Neuronal stem cell (in vitro differentiated cells): ENCODE measurements at regions not wholly inside any gene's neighbourhood (a gene's known extent, or its start where the extent isn't known, plus 50 kb on each side); places are given as distances from the start of the nearest gene placed in this dataset.

Experiments
- DNase-seq: peaks from one replicate; pipeline ENCODE4 v3.0.0-alpha.2; 2013; ENCODE audit warnings: low spot score
- H2AFZ ChIP-seq: one replicate; pipeline ENCODE4 v1.6.1; 2013; ENCODE audit warnings: mild to moderate bottlenecking, low read length, inconsistent platforms
- H2AK5ac ChIP-seq: 2 replicates; pipeline ENCODE4 v1.6.1; 2013; ENCODE audit warnings: low read depth, mild to moderate bottlenecking, inconsistent platforms, low read length, moderate library complexity, mixed read lengths
- H2BK120ac ChIP-seq: 2 replicates; pipeline ENCODE4 v1.6.1; 2013; ENCODE audit warnings: low read depth, mild to moderate bottlenecking, inconsistent platforms, low read length, moderate library complexity, mixed read lengths
- H2BK12ac ChIP-seq: one replicate; pipeline ENCODE4 v1.6.1; 2013; ENCODE audit warnings: low read length, inconsistent platforms
- H2BK15ac ChIP-seq: 2 replicates; pipeline ENCODE4 v1.6.1; 2013; ENCODE audit warnings: mild to moderate bottlenecking, low read length, inconsistent platforms, mixed read lengths
- H2BK5ac ChIP-seq: one replicate; pipeline ENCODE4 v1.6.1; 2013; ENCODE audit warnings: inconsistent platforms, mild to moderate bottlenecking, low read length, moderate library complexity
- H3K14ac ChIP-seq: one replicate; pipeline ENCODE4 v1.6.1; 2013; ENCODE audit warnings: low read length, inconsistent platforms
- H3K18ac ChIP-seq: 2 replicates; pipeline ENCODE4 v1.6.1; 2013; ENCODE audit warnings: low read length, inconsistent platforms
- H3K23ac ChIP-seq: 2 replicates; pipeline ENCODE4 v1.6.1; 2013; ENCODE audit warnings: low read depth, mild to moderate bottlenecking, mixed read lengths, low read length, inconsistent platforms; ENCODE audit not compliant: poor library complexity
- H3K27ac ChIP-seq: replicated peaks from 3 replicates; pipeline ENCODE4 v1.5.1; 2013; ENCODE audit warnings: low read length, inconsistent platforms
- H3K27me3 ChIP-seq, 3 experiments: 2 replicates each; pipeline ENCODE4 v1.6.1; 2013; ENCODE audit warnings: low read length in 3 of 3, mild to moderate bottlenecking in 2 of 3, inconsistent platforms in 1 of 3, low read depth in 1 of 3, mixed read lengths in 1 of 3, moderate library complexity in 1 of 3; ENCODE audit not compliant: control insufficient read depth in 3 of 3, insufficient read depth in 3 of 3
- H3K36me3 ChIP-seq, 2 donors: replicated peaks in 1 of 2; 2 replicates each; pipeline ENCODE4 v1.6.1; 2013; ENCODE audit warnings: low read length in 2 of 2; ENCODE audit not compliant: control insufficient read depth in 2 of 2, insufficient read depth in 2 of 2
- H3K4ac ChIP-seq: 2 replicates; pipeline ENCODE4 v1.6.1; 2013; ENCODE audit warnings: inconsistent platforms, mild to moderate bottlenecking, low read length, moderate library complexity
- H3K4me1 ChIP-seq, 2 donors: 1 replicate in 1 of 2; 2 replicates in 1 of 2; pipeline ENCODE4 v1.6.1; 2013; ENCODE audit warnings: low read length in 2 of 2, low read depth in 1 of 2; ENCODE audit not compliant: control insufficient read depth in 2 of 2, insufficient read depth in 1 of 2
- H3K4me2 ChIP-seq: one replicate; pipeline ENCODE4 v1.6.1; 2013; ENCODE audit warnings: mild to moderate bottlenecking, low read length, inconsistent platforms; ENCODE audit not compliant: insufficient read depth, poor library complexity, severe bottlenecking
- H3K4me3 ChIP-seq, 2 donors: 2 replicates each; pipeline ENCODE4 v1.5.1; 2013; ENCODE audit warnings: low read length in 2 of 2, mild to moderate bottlenecking in 2 of 2, inconsistent platforms in 1 of 2, moderate library complexity in 1 of 2
- H3K79me1 ChIP-seq: one replicate; pipeline ENCODE4 v1.6.1; 2013; ENCODE audit warnings: low read depth, mild to moderate bottlenecking, inconsistent platforms, low read length, moderate library complexity
- H3K9ac ChIP-seq: one replicate; pipeline ENCODE4 v1.6.1; 2013; ENCODE audit warnings: mild to moderate bottlenecking, low read depth, low read length, inconsistent platforms; ENCODE audit not compliant: poor library complexity
- H3K9me3 ChIP-seq, 2 donors: replicated peaks in 1 of 2; 2 replicates each; pipeline versions ENCODE3 to v1.6.1; 2013; ENCODE audit warnings: low read length in 2 of 2, mild to moderate bottlenecking in 2 of 2, inconsistent platforms in 1 of 2, low read depth in 1 of 2, mixed read lengths in 1 of 2, moderate library complexity in 1 of 2; ENCODE audit not compliant: control insufficient read depth in 2 of 2, insufficient read depth in 1 of 2
- H4K8ac ChIP-seq: one replicate; pipeline ENCODE4 v1.6.1; 2013; ENCODE audit warnings: low read depth, mild to moderate bottlenecking, inconsistent platforms, low read length, moderate library complexity
- H4K91ac ChIP-seq: one replicate; pipeline ENCODE4 v1.6.1; 2013; ENCODE audit warnings: low read length, low read depth, mild to moderate bottlenecking, inconsistent platforms; ENCODE audit not compliant: poor library complexity
- WGBS, 2 donors: extraction: QIAGEN DNeasy Blood & Tissue Kit; methylation state at CpG; one replicate each; pipeline ENCODE4 v1.1.7; 2013; ENCODE audit warnings: missing lambda C conversion rate in 2 of 2, mixed read lengths in 1 of 2; ENCODE audit not compliant: insufficient read length in 2 of 2, insufficient replicate concordance in 1 of 2; ENCODE audit errors: extremely low coverage in 2 of 2; 5-methylcytosine and 5-hydroxymethylcytosine counted together

GRCh38 chr16:65716737-65717700, 595.2 kb upstream of the CDH11 start:
- H4K8ac ChIP-seq: no peak overlapping the region

DNA sequence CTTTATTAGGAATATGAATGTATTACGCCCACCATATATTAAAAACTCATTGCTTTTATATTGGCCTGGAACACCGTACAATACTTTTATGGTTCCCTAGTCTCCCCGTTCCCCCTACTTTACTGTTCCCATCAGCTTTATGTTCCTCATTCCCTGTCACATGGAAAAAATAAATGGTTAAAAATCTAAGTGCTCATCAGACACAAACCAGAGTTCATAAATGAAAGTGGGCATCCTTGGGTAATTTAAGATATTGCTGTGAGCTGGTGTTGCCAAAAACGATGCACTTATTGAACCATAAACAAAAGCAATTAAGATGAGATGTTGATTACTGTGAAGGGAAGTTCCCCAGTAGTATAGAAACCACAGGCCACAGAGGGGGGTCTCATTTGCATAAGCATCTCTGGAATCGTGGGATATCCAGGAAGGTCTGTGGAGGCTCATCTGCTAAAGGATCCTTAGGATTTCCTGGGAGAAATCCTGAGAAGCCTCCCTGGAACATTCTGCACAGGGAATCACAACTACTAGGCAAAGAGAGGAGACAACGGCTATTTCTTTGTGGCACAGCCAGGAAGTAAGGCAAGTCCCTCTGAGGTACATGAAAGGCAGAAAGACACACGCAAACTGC, 591.4 kb upstream of the CDH11 start:
- Histone ChIP-seq H3K18ac (no peak overlapping the region), H3K14ac (no peak overlapping the region), H3K9me3 (no peaks in the 10 kb centered on the region), H4K8ac (no peak overlapping the region), H3K4me1 (no peaks in the 10 kb centered on the region), H3K79me1 (no peaks in the 10 kb centered on the region), H2AK5ac (no peak overlapping the region), H3K36me3 (no peaks in the 10 kb centered on the region), H3K27ac (no peak overlapping the region), H2BK15ac (no peak overlapping the region), H3K4me2 (no peak overlapping the region), H3K9ac (no peak overlapping the region), H2BK120ac (no peak overlapping the region), H2BK12ac (no peak overlapping the region), H3K27me3 (peaks cover 0 to 2% (median 0%) of the 10 kb centered on the region in 3 experiments), H2BK5ac (no peak overlapping the region), H3K23ac (no peak overlapping the region), H3K4me3 (no peak overlapping the region), H2AFZ (no peak overlapping the region), H3K4ac (no peak overlapping the region), H4K91ac (no peak overlapping the region)
- no CpG with 5 or more reads among the region's 7 CpGs for WGBS, 2 donors
- DNase-seq: no peak

More at GRCh38 chr16:65716737-65717700, 595.2 kb upstream of the CDH11 start:
- Histone ChIP-seq H2AFZ (no peak overlapping the region), H3K9me3 (no peaks in the 10 kb centered on the region), H3K4me1 (no peaks in the 10 kb centered on the region), H3K18ac (no peak overlapping the region), H3K27me3 (peaks cover 0 to 2% (median 0%) of the 10 kb centered on the region in 3 experiments), H2AK5ac (peak overlapping the region; percentile 20), H3K4me3 (no peak overlapping the region), H3K14ac (no peak overlapping the region), H3K9ac (no peak overlapping the region), H3K79me1 (no peaks in the 10 kb centered on the region), H3K4me2 (no peak overlapping the region), H2BK15ac (no peak overlapping the region), H3K36me3 (no peaks in the 10 kb centered on the region), H3K27ac (no peak overlapping the region), H2BK120ac (no peak overlapping the region), H2BK12ac (no peak overlapping the region), H2BK5ac (no peak overlapping the region), H4K91ac (no peak overlapping the region), H3K23ac (no peak overlapping the region), H3K4ac (no peak overlapping the region)
- DNase-seq: no peak
- WGBS, 2 donors: no CpG with 5 or more reads among the region's 8 CpGs

DNA sequence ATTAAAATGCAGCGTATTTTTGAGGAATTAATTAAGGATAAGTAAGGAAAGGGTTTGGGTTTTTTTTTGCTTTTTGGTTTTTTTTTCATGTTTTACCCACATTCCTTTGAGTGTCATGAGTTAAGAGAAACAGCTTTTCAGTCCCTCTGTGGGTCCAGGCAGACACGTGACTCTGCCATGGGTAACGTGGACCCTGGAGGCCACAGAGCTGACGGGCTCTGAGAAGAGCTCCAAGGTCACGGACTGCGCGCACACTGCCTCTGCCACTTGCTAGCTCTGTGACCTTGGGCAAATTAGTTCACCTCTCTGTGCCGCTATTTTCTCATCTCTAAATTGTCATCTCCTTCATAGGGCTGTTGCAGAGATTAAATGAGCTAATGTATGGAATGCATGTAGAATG, 588.2 kb upstream of the CDH11 start:
- Histone ChIP-seq H3K4ac (no peak overlapping the region), H3K4me2 (no peak overlapping the region), H3K14ac (no peak overlapping the region), H2AK5ac (no peak overlapping the region), H3K18ac (peak overlapping the region; percentile 38), H3K27ac (no peak overlapping the region), H3K4me3 (no peak overlapping the region), H3K4me1 (no peaks in the 10 kb centered on the region), H3K79me1 (no peaks in the 10 kb centered on the region), H3K9me3 (no peaks in the 10 kb centered on the region), H4K91ac (no peak overlapping the region), H4K8ac (no peak overlapping the region), H3K9ac (no peak overlapping the region), H2BK5ac (no peak overlapping the region), H3K23ac (no peak overlapping the region), H3K36me3 (no peaks in the 10 kb centered on the region), H2BK120ac (no peak overlapping the region), H2AFZ (no peak overlapping the region), H2BK12ac (no peak overlapping the region), H2BK15ac (no peak overlapping the region), H3K27me3 (no peaks in the 10 kb centered on the region)
- WGBS, 2 donors: 25 to 100% methylated on average over 1 of the region's 8 CpGs
- DNase-seq: no peak

DNA sequence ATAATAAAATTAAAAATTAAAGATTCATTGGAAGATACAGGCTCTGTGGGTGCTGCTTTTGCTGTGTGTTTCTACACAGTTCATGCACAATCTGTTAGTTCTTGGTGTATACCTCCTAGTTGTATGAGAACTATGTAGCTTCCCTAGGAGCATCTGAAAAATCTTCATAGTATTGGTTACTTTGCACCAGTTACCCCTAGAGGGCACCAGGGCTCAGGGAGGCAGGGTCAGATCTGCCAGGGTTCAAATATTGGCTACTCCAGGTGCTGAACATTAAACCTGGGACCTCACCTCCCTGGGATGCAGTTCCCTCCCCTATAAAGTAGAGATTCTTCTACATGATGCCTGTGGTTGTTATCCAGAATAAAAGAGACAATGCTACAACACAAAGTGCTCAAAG, 583.0 kb upstream of the CDH11 start:
- no peaks in the 10 kb centered on the region for H3K27me3 ChIP-seq
- H3K9me3 ChIP-seq: no peaks in the 10 kb centered on the region
- no peak overlapping the region for H3K4me2 ChIP-seq
- H2AK5ac ChIP-seq: no peak overlapping the region
- no peak overlapping the region for H3K14ac ChIP-seq
- H3K9ac ChIP-seq: no peak overlapping the region
- no peak overlapping the region for H4K91ac ChIP-seq
- H3K23ac ChIP-seq: no peak overlapping the region
- no peaks in the 10 kb centered on the region for H3K79me1 ChIP-seq
- no peak overlapping the region for H3K27ac ChIP-seq
- H3K4me1 ChIP-seq: peaks cover 0 to 2% of the 10 kb centered on the region in 2 donors
- H2BK15ac ChIP-seq: no peak overlapping the region
- no peaks in the 10 kb centered on the region for H3K36me3 ChIP-seq
- H3K4me3 ChIP-seq: no peak overlapping the region
- DNase-seq: no peak
- H2BK120ac ChIP-seq: no peak overlapping the region
- no peak overlapping the region for H2BK12ac ChIP-seq
- H3K4ac ChIP-seq: no peak overlapping the region
- H3K18ac ChIP-seq: no peak overlapping the region
- no peak overlapping the region for H4K8ac ChIP-seq
- no peak overlapping the region for H2AFZ ChIP-seq
- H2BK5ac ChIP-seq: no peak overlapping the region
